PC-9 (cell line): ENCODE measurements at regions not wholly inside any gene's neighbourhood (a gene's known extent, or its start where the extent isn't known, plus 50 kb on each side); places are given as distances from the start of the nearest gene placed in this dataset.
A peak's percentile ranks its signal among the peaks of the same experiment; 100 is the strongest.

Experiments used
- BruUV-seq: library from RNA; stranded (reverse); fragments of 400-500 nt; replicated peaks from 2 replicates; lab custom pipeline; 2021; lab: Mats Ljungman, UMichigan
- CTCF ChIA-PET: fragments of 300-600 bp; sonication (Branson Sonifier 250); formaldehyde crosslinking; loops from one replicate; lab custom pipeline; 2022; ENCODE audit warnings: antibody characterized with exemption; lab: Charles Lee
- POLR2A ChIA-PET: fragments of 300-600 bp; sonication (Branson Sonifier 250); formaldehyde crosslinking; loops from one replicate; lab custom pipeline; 2022; ENCODE audit warnings: antibody characterized with exemption; ENCODE audit not compliant: unreplicated experiment; lab: Charles Lee
- DNase-seq, 2 experiments: peaks; one replicate each; pipeline versions ENCODE4 v3.0.0 to v3.0.0-alpha.2; 2015 to 2022; ENCODE audit warnings: mixed read lengths in 1 of 2
- H2AFZ ChIP-seq: fragments of 200-600 bp; sonication (generic); 2 replicates; pipeline ENCODE4 v1.8.1; 2017; ENCODE audit warnings: antibody characterized with exemption
- H3F3A ChIP-seq: fragments of 200-600 bp; sonication (generic); 2 replicates; pipeline ENCODE4 v1.8.1; 2017; ENCODE audit warnings: antibody characterized with exemption, mild to moderate bottlenecking, low read depth; ENCODE audit not compliant: insufficient read depth
- H3K27ac ChIP-seq: fragments of 200-600 bp; sonication (generic); 2 replicates; pipeline ENCODE4 v1.6.1; 2016; ENCODE audit warnings: mixed run types
- H3K27me3 ChIP-seq: fragments of 200-600 bp; sonication (generic); 2 replicates; pipeline ENCODE4 v1.6.1; 2016; ENCODE audit warnings: low read depth, mixed run types; ENCODE audit not compliant: insufficient read depth
- H3K36me3 ChIP-seq: fragments of 200-600 bp; sonication (generic); 2 replicates; pipeline ENCODE4 v1.6.1; 2016; ENCODE audit warnings: low read depth, mixed run types
- H3K4me1 ChIP-seq: fragments of 200-600 bp; sonication (generic); replicated peaks from 2 replicates; pipeline ENCODE4 v1.6.1; 2016; ENCODE audit warnings: mixed run types; ENCODE audit not compliant: insufficient read depth
- H3K4me2 ChIP-seq: fragments of 200-600 bp; sonication (generic); 2 replicates; pipeline ENCODE4 v1.6.1; 2017; ENCODE audit warnings: mixed run types
- H3K4me3 ChIP-seq: fragments of 200-600 bp; sonication (generic); 2 replicates; pipeline ENCODE4 v1.6.1; 2016; ENCODE audit warnings: mixed run types
- H3K79me2 ChIP-seq: fragments of 200-600 bp; sonication (generic); 2 replicates; pipeline ENCODE4 v1.6.1; 2017; ENCODE audit warnings: low read depth, mixed run types
- H3K9me2 ChIP-seq: fragments of 200-600 bp; sonication (generic); 2 replicates; pipeline ENCODE4 v1.8.1; 2017; ENCODE audit warnings: mild to moderate bottlenecking; ENCODE audit not compliant: insufficient read depth
- H3K9me3 ChIP-seq: fragments of 200-600 bp; sonication (generic); 2 replicates; pipeline ENCODE4 v1.8.1; 2016; ENCODE audit warnings: low read depth; ENCODE audit not compliant: insufficient read depth
- H4K20me1 ChIP-seq: fragments of 200-600 bp; sonication (generic); 2 replicates; pipeline ENCODE4 v1.8.1; 2017; ENCODE audit not compliant: insufficient read depth
- EZH2 ChIP-seq: fragments of 200-600 bp; sonication (generic); IDR thresholded peaks from 2 replicates; pipeline ENCODE4 v1.8.0; 2017; ENCODE audit warnings: antibody characterized with exemption, low read depth
- intact Hi-C: fragments of 100-400 bp; cut with micrococcal nuclease; formaldehyde crosslinking; loops from one replicate; pipeline ENCODE4 v1.10.0; 2022; ENCODE audit not compliant: unreplicated experiment
- TF ChIP-seq, protein P1 (sequence below): fragments of 200-600 bp; sonication (generic); conservative IDR thresholded peaks from 2 replicates; pipeline ENCODE4 v1.6.1; 2017; ENCODE audit warnings: mixed run types, antibody characterized with exemption, mild to moderate bottlenecking, moderate library complexity

DNA sequence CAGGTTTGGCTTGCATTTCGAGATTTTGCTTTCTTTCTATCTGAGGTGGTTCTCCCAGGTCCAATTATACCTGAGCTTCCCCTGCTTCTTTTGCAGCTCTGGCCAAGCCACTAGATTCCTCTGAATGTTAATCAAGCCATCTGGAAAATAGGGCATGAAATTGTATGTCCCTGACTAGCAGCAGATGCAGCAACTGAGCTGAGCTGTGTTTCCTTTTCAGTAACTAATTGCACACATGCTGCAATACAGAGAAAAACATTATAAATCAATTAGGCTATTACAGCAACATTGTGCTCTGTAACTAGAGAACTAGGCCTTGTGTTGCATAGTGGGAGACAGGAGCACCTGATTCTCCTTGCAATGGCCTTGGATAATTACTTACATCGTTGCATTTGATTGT lies 408.3 kb downstream of the ETS1 start:
- H3K4me1 ChIP-seq = peaks cover 14% of the 10 kb centered on the region; the same call in 1 of the 2 replicates
- no peaks in the 10 kb centered on the region for H3F3A ChIP-seq
- DNase-seq = no peak
- H3K79me2 ChIP-seq = no peaks in the 10 kb centered on the region
- no peaks in the 10 kb centered on the region for H3K27me3 ChIP-seq
- ChIA-PET POLR2A (no interaction called here), CTCF (no interaction called here)
- H3K4me2 ChIP-seq = no peak overlapping the region
- intact Hi-C loops = loop anchor here (10.0 kb wide), 1 partner anchor 266 kb away; no protein-coding TSS in a partner anchor
- H3K9me3 ChIP-seq = peaks cover 5% of the 10 kb centered on the region; the same call in 1 of the 2 replicates
- no peaks in the 10 kb centered on the region for H3K36me3 ChIP-seq
- no TSS peak for BruUV-seq
- no peaks in the 10 kb centered on the region for H4K20me1 ChIP-seq
- TF ChIP-seq, protein P1, sequence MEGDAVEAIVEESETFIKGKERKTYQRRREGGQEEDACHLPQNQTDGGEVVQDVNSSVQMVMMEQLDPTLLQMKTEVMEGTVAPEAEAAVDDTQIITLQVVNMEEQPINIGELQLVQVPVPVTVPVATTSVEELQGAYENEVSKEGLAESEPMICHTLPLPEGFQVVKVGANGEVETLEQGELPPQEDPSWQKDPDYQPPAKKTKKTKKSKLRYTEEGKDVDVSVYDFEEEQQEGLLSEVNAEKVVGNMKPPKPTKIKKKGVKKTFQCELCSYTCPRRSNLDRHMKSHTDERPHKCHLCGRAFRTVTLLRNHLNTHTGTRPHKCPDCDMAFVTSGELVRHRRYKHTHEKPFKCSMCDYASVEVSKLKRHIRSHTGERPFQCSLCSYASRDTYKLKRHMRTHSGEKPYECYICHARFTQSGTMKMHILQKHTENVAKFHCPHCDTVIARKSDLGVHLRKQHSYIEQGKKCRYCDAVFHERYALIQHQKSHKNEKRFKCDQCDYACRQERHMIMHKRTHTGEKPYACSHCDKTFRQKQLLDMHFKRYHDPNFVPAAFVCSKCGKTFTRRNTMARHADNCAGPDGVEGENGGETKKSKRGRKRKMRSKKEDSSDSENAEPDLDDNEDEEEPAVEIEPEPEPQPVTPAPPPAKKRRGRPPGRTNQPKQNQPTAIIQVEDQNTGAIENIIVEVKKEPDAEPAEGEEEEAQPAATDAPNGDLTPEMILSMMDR = no peak
- TF ChIP-seq EZH2 = no peak
- no peak overlapping the region for H3K27ac ChIP-seq
- H3K9me2 ChIP-seq = no peaks in the 10 kb centered on the region
- no peak overlapping the region for H2AFZ ChIP-seq
- no peak overlapping the region for H3K4me3 ChIP-seq

DNA sequence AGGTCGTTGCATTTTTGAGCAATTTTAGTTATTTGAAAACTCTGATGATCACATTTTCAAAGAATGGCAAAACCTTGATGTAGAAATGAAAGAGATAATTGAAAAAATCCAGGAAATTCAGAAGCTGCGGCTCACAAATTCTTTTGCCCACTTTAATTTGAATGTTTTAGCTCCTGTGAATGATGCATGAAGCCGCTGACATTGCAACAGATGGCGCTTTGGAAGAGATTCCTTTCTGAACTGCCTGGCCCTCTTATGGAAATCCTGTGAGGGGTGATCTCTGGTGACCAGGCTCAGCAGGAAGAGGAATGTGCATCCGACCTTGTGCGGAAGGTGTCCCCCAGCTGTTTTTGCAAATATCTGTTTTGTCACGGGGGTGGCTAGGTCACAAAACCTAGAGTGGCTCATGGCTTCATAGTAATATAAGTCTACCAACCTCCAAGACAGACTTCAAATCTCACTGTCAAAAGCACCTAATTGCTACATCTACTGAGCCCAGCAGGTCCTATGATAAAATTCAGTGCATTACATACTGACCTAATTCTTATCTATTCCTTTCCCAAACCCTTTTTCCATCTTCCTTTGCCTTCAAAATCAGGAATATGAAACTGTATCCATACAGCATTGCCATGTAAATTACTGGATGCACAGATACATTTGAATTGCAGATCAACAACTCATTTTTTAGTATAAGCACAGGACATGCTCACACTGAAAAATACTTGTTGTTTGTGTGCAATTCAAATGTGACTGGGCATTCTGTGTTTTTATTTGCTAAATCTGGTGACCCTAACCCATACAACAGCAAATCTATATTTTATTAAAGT lies 412.7 kb downstream of the ETS1 start:
- Histone ChIP-seq H3K27me3 (no peaks in the 10 kb centered on the region), H3F3A (0 out of 2 replicates have a peak, but pooled peaks cover 4% of the 10 kb centered on the region), H3K79me2 (no peaks in the 10 kb centered on the region), H3K4me2 (no peak overlapping the region), H3K9me2 (no peaks in the 10 kb centered on the region), H3K36me3 (no peaks in the 10 kb centered on the region), H3K27ac (no peak overlapping the region), H3K4me3 (no peak overlapping the region), H3K9me3 (no peaks in the 10 kb centered on the region; the same call in 1 of the 2 replicates), H3K4me1 (peaks cover 12% of the 10 kb centered on the region; the same call in 1 of the 2 replicates), H2AFZ (no peak overlapping the region), H4K20me1 (no peaks in the 10 kb centered on the region)
- BruUV-seq = no TSS peak
- TF ChIP-seq EZH2 = no peak
- POLR2A ChIA-PET = no interaction called here
- intact Hi-C loops = loop anchor here (5.0 to 10.0 kb wide), 6 partner anchors 33 to 673 kb away; no protein-coding TSS in a partner anchor
- DNase-seq = no peak
- CTCF ChIA-PET = no interaction called here

DNA sequence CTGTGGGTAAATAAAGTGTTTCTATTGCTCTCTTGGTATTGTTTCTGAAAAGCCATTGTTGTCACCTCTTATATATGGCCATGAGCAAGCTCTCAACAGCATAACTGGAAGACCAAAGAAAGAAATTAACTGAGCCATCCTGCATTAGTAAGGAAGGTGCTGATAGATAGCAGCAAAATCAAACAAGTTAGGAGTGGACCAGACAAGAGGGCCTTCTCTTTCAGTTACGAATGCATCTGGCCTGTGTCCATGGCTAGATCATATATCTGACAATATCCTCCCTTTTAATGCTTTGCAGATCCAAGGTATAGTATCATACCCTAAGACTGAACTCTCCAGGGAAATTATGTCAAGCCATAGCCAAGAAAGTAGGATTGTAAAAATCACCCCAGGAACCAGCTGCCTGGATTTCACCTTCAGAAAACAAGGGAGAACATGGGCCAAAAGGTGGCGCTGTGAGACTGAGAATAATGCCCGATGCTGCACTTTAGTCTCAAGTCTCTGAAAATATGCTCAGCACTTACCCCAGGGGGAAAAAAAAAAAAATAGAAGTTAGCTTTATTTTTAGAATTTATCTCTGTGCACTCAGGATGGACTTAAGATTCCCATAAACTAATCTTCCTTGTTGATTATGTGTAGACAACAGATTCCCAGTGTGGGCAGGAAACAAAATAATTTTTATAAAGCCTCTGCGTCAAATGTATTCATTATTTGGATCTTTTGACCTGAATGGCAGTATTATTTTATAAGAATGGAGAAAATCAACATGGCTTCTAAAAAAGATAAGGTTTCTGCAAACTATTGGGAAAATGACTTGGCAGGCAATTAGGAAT lies 415.1 kb downstream of the ETS1 start:
- no peak overlapping the region for H3K27ac ChIP-seq
- no peaks in the 10 kb centered on the region for H4K20me1 ChIP-seq
- TF ChIP-seq, protein P1 = peak; percentile 89
- TF ChIP-seq EZH2 = no peak
- 0 out of 2 replicates have a peak, but pooled peaks cover 4% of the 10 kb centered on the region for H3F3A ChIP-seq
- ChIA-PET POLR2A (no interaction called here), CTCF (interaction anchor here (0.5 to 1.9 kb wide), 10 partner anchors 14 to 1547 kb away, joined by 3 to 8 read pairs (median 4); no protein-coding TSS in a partner anchor)
- intact Hi-C loops = loop anchor here (1.0 to 10.0 kb wide), 10 partner anchors 35 to 784 kb away; no protein-coding TSS in a partner anchor
- no peak overlapping the region for H3K4me2 ChIP-seq
- no peaks in the 10 kb centered on the region for H3K9me2 ChIP-seq
- BruUV-seq = no TSS peak
- peaks cover 7% of the 10 kb centered on the region; the same call in 1 of the 2 replicates for H3K4me1 ChIP-seq
- no peaks in the 10 kb centered on the region for H3K36me3 ChIP-seq
- H3K79me2 ChIP-seq = no peaks in the 10 kb centered on the region
- no peak overlapping the region for H3K4me3 ChIP-seq
- no peaks in the 10 kb centered on the region for H3K9me3 ChIP-seq
- H3K27me3 ChIP-seq = no peaks in the 10 kb centered on the region
- H2AFZ ChIP-seq = no peak overlapping the region
- peak; percentile 57 to 77 for DNase-seq
